GM18508 (cell line): ENCODE measurements at regions not wholly inside any gene's neighbourhood (a gene's known extent, or its start where the extent isn't known, plus 50 kb on each side); places are given as distances from the start of the nearest gene placed in this dataset.
"Not testable (repeated sequence)": the region's sequence is repeated elsewhere in the genome, so short reads cannot be mapped to it uniquely, and the experiment has no call there.

Experiments used
- ATAC-seq: cut with Tn5 transposase; IDR thresholded peaks from one replicate; pipeline ENCODE4 v1.9.1; 2021; ENCODE audit warnings: moderate number of reproducible peaks; ENCODE audit not compliant: insufficient read depth, unreplicated experiment

DNA sequence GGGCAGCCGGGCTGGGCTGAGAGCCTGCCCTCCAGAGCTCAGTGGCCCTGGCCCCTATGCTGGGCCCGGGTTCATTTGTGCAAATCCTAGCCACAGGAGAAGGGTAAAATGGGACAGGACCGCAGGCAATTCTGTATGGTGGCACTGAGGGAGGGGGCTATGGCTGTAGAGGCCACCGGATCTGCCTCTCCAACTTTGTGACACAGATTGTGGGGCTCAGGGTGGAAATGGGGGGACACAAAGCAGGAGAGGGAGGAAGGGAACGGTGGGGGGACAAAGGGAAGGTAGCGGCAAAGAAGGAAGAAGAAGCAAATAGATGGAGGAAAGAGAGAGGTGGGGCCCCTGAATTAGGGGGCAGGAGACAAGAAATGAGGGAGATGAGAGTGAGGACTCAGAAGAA lies 201.1 kb downstream of the SMAD2 start:
- no peak for ATAC-seq

DNA sequence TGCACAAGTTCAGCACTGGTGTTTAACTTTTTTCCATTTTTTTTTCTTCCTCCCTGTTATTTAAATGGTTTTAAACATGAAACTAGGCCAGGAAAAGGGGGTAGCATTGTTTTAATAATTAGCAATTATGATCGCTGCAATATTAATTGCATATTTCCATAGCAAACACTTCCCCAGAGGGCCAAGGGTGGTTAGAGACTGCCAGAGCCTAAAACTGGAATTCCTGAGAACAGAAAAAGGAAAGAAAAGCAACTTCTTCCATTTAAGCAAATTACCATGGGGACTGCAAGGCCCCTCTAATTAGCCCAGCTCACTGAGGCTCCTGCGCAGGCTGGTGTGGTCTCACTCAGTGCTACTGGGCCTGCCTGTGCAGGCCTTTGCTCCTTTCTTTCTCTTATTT lies 201.5 kb downstream of the SMAD2 start:
- ATAC-seq, result no peak

GRCh38 chr18:47727409-47727808 lies 203.1 kb downstream of the SMAD2 start:
- no peak for ATAC-seq

DNA sequence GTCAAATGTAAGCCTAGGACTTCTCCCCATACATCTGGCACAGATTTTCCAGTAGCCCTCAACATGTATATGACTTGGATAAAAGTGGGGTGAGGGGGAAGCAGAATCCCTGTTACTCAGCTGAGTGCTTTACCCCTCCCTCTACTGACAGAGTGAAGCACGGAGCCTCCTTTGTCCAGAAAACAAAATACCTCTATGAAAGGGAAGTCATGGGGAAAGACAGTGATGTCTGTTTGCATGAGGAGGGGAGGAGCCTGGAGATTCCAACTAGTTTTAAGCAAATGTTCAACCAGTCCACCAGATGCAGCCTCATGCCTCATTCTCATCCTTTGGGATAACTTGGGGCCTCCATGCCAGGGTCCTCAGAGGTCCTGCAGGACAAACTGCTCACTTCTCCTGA lies 203.9 kb downstream of the SMAD2 start:
- ATAC-seq, result no peak

GRCh38 chr18:47725656-47726055 lies 204.8 kb downstream of the SMAD2 start:
- ATAC-seq, result no peak

DNA sequence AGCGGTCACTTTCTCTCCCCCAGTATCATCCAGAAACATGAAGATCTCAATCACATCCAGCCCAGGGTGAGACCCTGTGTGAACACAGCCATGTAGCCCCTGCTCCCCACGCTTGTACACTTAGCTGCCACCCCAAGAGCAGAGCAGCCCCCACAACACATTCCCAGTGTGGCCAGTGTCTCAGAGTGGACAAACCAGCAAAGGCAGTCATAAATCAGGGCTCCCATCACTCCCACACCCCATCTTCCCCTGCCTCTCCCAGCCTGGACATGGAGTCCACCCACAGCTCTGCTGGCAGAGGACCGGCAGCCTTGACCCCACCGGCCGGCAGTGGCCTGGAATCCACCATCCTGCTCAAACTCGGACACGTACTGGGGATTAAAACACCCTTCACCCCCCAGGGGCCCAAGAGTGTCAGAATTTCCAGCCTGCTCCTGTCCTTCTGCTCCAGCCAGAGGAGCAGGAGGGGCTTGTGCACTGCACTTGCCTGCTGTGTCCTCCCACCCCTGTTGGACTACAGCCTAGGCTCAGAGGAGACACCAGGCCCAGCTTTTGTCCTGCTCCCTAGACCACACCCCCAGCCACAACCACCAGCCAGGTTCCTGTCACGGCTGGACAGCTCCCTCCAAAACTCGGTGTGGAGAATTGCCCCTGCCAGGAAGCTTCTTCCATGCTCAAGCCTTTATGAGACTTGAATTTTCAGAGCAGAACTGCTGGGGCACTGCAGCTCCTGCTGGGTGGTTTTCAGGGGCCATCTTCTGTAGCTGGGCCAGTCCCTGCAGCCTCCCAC lies 206.1 kb downstream of the SMAD2 start:
- ATAC-seq, result no peak

- no peak for ATAC-seq
These were observed 208.6 kb downstream of the SMAD2 start for GRCh38 chr18:47721876-47722275.

- ATAC-seq, result no peak
These were observed 209.7 kb downstream of the SMAD2 start for GRCh38 chr18:47720741-47721140.

DNA sequence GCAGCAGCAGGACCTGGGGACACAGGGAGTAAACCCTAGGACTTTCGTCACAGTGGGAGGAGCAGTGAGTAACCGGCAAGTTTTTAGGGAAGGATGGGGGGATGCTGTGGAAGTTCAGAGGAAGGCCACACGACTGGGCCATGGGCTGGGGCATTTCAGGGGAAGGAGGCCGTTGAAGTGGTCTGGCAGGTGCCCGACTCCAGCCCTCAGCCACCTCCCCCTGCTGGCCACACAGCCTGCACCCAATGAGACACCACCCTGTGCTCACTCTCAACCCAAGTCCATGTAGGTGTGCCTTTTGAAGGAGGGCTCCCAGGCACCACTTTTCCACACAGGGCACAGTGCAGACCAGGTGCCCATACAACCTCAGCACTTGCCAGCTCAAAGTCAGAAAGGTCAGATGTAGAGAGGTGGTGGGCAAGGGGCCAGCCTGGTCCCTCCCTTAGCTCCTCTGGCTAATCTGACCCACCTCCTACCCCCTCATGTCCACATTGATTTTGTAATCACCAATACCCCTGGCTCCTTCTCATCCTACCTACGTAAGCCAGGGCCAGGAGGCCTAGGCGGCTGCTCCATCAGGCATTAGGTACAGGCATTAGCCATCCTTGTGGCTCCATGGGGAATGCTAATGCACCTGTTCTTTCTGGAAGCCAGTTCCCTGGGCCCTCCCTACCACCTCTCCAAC lies 211.2 kb downstream of the SMAD2 start:
- no peak for ATAC-seq

DNA sequence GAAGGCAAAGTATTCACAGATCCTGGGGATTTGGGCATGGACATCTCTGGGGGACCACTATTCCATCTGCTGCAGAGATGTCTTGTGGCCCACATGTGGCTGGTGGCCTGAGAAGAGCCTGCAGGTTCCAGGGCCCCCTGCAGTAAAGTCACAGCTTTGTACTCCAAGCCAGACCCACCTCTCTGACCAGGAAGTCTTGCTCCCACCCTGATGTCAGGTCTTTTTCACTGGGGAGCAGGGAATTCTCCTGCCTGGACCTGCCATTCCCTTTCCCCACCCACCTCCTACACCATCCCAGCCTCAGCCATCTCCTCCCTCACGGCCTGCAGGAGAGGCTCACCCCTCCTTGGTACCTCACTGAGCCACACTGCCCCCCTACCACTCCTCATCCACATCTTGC lies 211.8 kb downstream of the SMAD2 start:
- no peak for ATAC-seq

- no peak for ATAC-seq
These were observed 213.2 kb downstream of the SMAD2 start for GRCh38 chr18:47717257-47717656.

- no peak for ATAC-seq
These were observed 213.8 kb downstream of the SMAD2 start for GRCh38 chr18:47716632-47717185.

DNA sequence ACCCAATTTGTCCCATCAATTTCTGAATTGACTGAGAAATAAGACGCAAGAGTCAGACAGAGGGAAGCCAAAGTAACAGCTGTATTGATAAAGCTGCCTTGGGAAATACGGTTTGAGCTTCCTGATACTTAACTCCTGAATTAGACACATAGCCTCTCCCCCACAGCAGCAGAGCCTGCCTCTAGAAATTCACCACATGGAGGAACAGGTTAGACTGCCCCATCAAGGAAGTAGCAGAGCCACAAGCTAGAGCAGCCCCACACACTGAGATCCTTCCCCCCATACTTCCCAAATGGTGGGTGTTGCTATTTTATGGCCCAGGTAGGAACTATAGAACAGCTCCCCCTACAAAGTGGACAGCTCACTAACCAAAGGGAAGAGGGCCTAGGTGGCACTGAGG lies 220.0 kb downstream of the SMAD2 start:
- no peak for ATAC-seq

DNA sequence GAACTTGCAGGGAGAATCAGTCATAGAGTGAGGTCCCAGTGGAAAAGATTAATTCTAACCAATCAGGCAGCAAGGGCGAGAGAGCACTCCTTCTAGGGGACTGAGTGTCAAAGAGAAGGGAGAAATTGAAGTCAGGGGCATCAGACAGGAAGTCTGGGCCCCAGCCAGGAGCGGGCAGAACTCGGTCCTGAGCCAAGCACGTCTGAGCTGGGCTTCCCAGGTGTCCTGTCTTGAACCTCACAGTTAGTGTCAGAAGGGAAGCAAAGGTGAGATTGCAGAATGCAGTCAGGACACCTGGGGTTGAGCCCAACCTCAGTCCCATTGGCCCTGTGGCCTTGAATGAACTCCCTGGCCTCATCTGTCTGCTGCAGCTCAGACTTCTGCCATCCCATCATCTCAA lies 220.9 kb downstream of the SMAD2 start:
- no peak for ATAC-seq

- no peak for ATAC-seq
These were observed 222.3 kb downstream of the SMAD2 start for GRCh38 chr18:47708206-47708605.

DNA sequence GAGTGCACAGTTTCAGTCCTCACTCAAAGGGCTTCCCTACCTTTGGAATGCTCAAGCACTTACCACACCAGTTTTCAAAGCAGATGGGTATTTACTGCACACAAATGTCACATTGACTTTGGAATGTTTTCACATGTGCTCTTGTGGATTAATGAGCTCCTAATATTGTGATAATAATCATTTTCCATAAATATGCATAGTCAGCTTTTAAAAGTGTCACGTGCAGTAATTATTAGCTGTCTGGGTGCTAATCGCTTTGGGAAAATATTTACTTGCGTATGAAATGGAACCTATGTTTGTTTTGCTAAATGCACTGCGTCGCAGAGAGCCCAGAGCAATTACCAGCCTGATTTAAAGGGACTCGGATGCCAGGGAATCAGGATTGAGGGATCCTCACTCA lies 229.3 kb downstream of the SMAD2 start:
- no peak for ATAC-seq

DNA sequence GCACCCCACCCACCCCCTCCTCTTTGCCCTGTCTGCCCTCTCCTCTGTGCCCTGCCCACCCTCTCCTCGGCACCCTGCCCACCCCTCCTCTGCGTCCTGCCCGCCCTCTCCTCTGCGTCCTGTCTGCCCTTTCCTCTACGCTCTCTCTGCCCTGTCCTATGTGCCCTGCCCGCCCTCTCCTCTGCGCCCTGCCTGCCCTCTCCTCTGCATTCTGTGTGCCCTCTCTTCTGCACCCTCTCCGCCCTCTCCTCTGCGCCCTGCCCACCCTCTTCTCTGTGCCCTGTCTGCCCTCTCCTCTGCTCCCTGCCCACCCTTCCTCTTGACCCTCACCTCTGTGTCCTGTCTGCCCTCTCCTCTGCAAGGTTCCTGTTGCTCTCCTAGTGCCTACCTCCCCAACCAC lies 233.6 kb downstream of the SMAD2 start:
- ATAC-seq, result no peak

DNA sequence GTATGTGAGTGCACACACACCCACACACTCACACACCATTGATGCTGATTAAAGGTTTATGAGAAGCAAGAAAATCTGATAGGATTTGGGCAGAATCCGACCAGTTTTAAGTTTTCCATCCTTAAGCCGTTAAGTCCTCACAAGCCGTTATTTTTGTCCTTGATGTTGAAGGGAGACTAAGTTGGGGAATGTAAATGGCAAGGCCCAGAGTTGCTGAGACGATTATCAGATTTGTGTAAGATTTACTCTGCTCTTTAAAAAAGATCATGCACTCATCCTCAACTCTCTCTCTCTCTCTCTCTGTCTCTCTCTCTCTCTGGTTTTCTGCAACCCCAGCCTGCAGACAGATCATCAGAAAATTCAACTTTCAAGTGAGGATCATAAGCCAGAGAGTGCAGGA lies 238.8 kb downstream of the SMAD2 start:
- ATAC-seq, result no peak

- not testable (repeated sequence) for ATAC-seq
These were observed 239.7 kb downstream of the SMAD2 start for GRCh38 chr18:47690778-47691177.

DNA sequence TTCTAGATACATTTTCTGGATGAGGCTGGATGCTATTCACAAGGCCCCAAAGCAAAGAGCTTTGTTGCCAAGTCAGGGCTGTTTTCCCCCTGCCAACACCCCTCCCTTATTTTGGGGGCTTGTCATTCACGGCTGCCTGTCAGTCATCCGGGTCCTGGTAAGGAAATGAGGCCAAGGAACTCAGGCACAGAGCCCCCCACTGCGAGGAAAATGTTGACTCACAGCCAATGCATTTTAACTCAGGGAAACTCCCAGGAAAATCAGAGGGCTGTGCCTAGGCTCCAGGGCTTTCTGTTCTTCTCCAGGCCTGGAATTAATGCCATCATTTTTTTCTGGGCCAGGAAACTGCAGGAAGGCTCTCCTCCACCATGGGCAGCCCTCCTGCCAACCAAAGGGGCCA lies 241.1 kb downstream of the SMAD2 start:
- ATAC-seq, result no peak

DNA sequence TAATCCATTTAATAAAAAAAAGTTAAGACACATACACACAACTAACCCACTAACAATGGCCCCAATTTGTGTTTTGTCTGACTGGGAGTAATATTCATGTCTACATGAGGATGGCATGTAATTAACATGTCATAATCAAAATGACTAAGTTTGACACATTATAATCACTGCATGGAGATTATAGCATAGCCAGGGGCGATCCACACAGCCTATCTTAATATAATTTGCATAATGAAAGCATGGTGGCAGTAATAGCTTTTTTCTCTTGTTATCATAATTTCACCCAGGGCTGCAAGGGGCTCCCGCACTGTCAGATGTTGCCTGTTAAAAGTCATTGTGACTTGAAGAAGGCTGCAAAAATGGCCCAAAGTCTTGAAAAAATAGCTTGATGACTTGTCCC lies 243.7 kb downstream of the SMAD2 start:
- ATAC-seq, result no peak

DNA sequence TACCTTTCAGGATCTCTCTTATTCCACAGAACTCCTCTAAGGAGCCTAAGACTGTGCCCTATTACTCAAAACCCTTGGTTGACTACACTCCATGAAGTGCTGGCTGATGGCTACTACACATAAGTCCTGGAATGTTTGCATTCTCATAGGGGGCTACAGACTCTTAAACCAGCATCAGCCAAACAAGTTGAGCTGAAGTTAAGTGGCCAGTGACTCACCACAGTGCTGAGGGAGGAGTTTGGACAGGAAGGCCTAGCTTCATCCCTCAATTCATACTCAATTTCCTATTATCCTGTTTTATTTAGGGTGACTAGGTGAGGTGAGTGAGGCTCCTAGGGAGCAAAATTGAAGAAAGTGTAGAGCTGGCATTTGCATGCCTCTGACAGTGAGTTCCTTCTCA lies 246.7 kb downstream of the SMAD2 start:
- no peak for ATAC-seq
